ENCODE measurements at regions not wholly inside any gene's neighbourhood (a gene's known extent, or its start where the extent isn't known, plus 50 kb on each side); places are given as distances from the start of the nearest gene placed in this dataset.
"Not testable (repeated sequence)": the region's sequence is repeated elsewhere in the genome, so short reads cannot be mapped to it uniquely, and the experiment has no call there.

GRCh38 chr9:102941868-102942267 lies 53.3 kb upstream of the CYLC2 start:
- FAIRE-seq (no peak), DNase-seq (ENCODE audit: insufficient read length, low spot score) (no peak)
- TF ChIP-seq PAX5 (IDR thresholded peaks at IDR 0.05; ENCODE audit: insufficient read depth, low read length, severe bottlenecking) (no peak), POLR2AphosphoS5 (IDR thresholded peaks at IDR 0.05; ENCODE audit: low read depth, low read length) (no peak), POU2F2 (IDR thresholded peaks at IDR 0.05; ENCODE audit: low read depth, low read length) (no peak), SPI1 (IDR thresholded peaks at IDR 0.05; ENCODE audit: low read depth, low read length) (no peak)

- FAIRE-seq (peak; percentile 54), DNase-seq (ENCODE audit: insufficient read length, low spot score) (no peak)
- TF ChIP-seq TAF1 (IDR thresholded peaks at IDR 0.05; ENCODE audit: low read depth, low read length) (no peak), PAX5 (IDR thresholded peaks at IDR 0.05; ENCODE audit: insufficient read depth, low read length, severe bottlenecking) (no peak), SPI1 (IDR thresholded peaks at IDR 0.05; ENCODE audit: low read depth, low read length) (no peak), POLR2A (IDR thresholded peaks at IDR 0.05; ENCODE audit: low read depth, low read length) (no peak), POLR2AphosphoS5 (IDR thresholded peaks at IDR 0.05; ENCODE audit: low read depth, low read length) (no peak), POU2F2 (IDR thresholded peaks at IDR 0.05; ENCODE audit: low read depth, low read length) (no peak)
These were observed 72.6 kb upstream of the CYLC2 start for GRCh38 chr9:102922526-102922925.

DNA sequence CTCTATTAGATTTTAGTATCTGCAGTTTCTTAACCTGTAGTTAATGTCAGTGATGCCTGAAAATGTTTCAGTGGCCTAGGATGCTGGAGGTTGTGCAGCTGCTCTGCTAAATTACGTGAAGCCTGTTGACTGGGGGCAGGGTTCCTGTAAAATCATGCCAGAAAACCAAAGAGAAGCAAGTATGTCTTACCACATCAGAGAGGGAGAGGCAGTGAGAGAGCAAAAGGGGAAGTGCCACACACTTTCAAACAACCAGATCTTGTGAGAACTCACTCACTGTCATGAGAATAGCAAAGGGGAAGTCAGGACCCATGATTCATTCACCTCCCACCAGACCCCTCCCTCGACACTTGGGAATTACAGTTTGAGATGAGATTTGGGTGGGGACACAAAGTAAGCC lies 83.9 kb upstream of the CYLC2 start:
- TF ChIP-seq POLR2A (IDR thresholded peaks at IDR 0.05; ENCODE audit: low read depth, low read length) (no peak), PAX5 (IDR thresholded peaks at IDR 0.05; ENCODE audit: insufficient read depth, low read length, severe bottlenecking) (no peak), POU2F2 (IDR thresholded peaks at IDR 0.05; ENCODE audit: low read depth, low read length) (no peak), TAF1 (IDR thresholded peaks at IDR 0.05; ENCODE audit: low read depth, low read length) (no peak), SPI1 (IDR thresholded peaks at IDR 0.05; ENCODE audit: low read depth, low read length) (peak; percentile 87)
- FAIRE-seq (no peak), DNase-seq (ENCODE audit: insufficient read length, low spot score) (no peak)

DNA sequence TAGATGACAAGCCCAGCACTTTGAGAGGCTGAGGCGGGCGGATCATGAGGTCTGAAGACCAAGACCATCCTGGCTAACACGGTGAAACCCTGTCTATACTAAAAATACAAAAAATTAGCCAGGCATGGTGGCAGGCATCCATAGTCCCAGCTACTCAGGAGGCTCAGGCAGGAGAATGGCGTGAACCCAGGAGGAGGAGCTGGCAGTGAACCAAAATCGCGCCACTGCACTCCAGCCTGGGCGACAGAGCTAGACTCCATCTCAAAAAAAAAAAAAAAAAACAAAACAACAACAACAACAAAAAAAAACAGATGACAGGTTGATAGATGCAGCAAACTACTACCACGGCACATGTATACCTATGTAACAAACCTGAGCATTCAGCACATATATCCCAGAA lies 89.3 kb upstream of the CYLC2 start:
- DNase-seq (ENCODE audit: insufficient read length, low spot score); FAIRE-seq: not testable (repeated sequence)

GRCh38 chr9:102892025-102892424 lies 103.1 kb upstream of the CYLC2 start:
- no peak for TF ChIP-seq TAF1 (IDR thresholded peaks at IDR 0.05; ENCODE audit: low read depth, low read length)
- no peak for TF ChIP-seq PAX5 (IDR thresholded peaks at IDR 0.05; ENCODE audit: insufficient read depth, low read length, severe bottlenecking)
- no peak for TF ChIP-seq POLR2AphosphoS5 (IDR thresholded peaks at IDR 0.05; ENCODE audit: low read depth, low read length)
- TF ChIP-seq POLR2A (IDR thresholded peaks at IDR 0.05; ENCODE audit: low read depth, low read length): no peak
- TF ChIP-seq POU2F2 (IDR thresholded peaks at IDR 0.05; ENCODE audit: low read depth, low read length): no peak
- FAIRE-seq: no peak
- no peak for DNase-seq (ENCODE audit: insufficient read length, low spot score)

DNA sequence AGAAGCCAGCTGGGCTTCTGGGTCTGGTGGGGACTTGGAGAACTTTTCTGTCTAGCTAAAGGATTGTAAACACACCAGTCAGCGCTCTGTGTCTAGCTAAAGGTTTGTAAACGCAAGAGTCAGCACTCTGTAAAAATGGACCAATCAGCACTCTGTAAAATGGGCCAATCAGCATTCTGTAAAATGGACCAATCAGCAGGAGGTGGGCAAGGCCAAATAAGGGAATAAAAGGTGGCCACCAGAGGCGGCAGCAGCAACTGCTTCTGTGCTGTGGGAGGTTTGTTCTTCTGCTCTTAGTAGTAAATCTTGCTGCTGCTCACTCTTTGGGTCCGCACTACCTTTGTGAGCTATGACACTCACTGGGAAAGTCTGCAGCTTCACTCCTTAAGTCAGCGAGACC lies 106.4 kb upstream of the CYLC2 start:
- not testable (repeated sequence) for FAIRE-seq; DNase-seq (ENCODE audit: insufficient read length, low spot score)

DNA sequence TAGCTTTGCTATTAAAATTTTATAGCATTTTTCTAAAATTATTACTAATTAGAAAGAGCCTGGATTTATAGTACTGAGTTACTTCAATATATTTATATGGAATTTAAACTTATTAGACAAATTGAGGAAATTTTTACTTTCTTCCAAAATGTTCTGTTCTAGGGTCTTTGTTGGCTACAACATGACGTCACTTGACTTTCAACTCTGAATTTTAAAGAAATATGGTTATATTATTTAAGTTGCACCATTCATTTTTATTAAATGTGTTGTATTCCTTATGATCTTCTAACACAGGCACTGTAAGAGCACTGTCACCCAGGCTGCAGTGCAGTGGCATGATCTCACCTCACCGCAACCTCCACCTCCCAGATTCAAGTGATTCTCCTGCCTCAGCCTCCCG lies 119.4 kb upstream of the CYLC2 start:
- DNase-seq (ENCODE audit: insufficient read length, low spot score) (no peak), FAIRE-seq (no peak)
- TF ChIP-seq POLR2AphosphoS5 (IDR thresholded peaks at IDR 0.05; ENCODE audit: low read depth, low read length) (no peak), PAX5 (IDR thresholded peaks at IDR 0.05; ENCODE audit: insufficient read depth, low read length, severe bottlenecking) (no peak), POU2F2 (IDR thresholded peaks at IDR 0.05; ENCODE audit: low read depth, low read length) (no peak), TAF1 (IDR thresholded peaks at IDR 0.05; ENCODE audit: low read depth, low read length) (no peak), SPI1 (IDR thresholded peaks at IDR 0.05; ENCODE audit: low read depth, low read length) (no peak), POLR2A (IDR thresholded peaks at IDR 0.05; ENCODE audit: low read depth, low read length) (no peak)

GRCh38 chr9:102867488-102867887 lies 127.6 kb upstream of the CYLC2 start:
- TF ChIP-seq POLR2A (IDR thresholded peaks at IDR 0.05; ENCODE audit: low read depth, low read length) (no peak), PAX5 (IDR thresholded peaks at IDR 0.05; ENCODE audit: insufficient read depth, low read length, severe bottlenecking) (no peak), SPI1 (IDR thresholded peaks at IDR 0.05; ENCODE audit: low read depth, low read length) (no peak), POU2F2 (IDR thresholded peaks at IDR 0.05; ENCODE audit: low read depth, low read length) (no peak), TAF1 (IDR thresholded peaks at IDR 0.05; ENCODE audit: low read depth, low read length) (no peak), POLR2AphosphoS5 (IDR thresholded peaks at IDR 0.05; ENCODE audit: low read depth, low read length) (no peak)
- DNase-seq (ENCODE audit: insufficient read length, low spot score) (no peak), FAIRE-seq (no peak)

DNA sequence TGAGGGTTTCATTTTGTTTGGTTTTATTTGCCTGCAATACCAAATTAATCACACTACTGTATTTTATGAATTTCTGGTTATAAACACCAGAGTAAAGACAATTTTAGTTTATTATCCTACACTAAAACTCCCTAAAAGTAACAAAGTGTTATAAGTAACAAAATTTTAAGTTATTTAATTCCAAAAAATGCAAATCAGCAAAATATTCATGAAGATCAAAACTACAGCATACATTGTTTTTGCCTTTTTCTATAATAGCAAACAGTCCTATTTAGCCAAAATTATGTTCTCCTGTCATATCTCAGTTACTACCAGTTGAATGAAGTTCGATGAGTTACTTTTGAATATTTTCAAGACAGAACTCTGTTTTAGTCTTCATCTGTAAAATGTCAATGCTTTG lies 132.7 kb upstream of the CYLC2 start:
- FAIRE-seq (no peak), DNase-seq (ENCODE audit: insufficient read length, low spot score) (no peak)

GRCh38 chr9:102855641-102856040 lies 139.5 kb upstream of the CYLC2 start:
- FAIRE-seq (no peak), DNase-seq (ENCODE audit: insufficient read length, low spot score) (no peak)
- TF ChIP-seq TAF1 (IDR thresholded peaks at IDR 0.05; ENCODE audit: low read depth, low read length): no peak
- no peak for TF ChIP-seq POU2F2 (IDR thresholded peaks at IDR 0.05; ENCODE audit: low read depth, low read length)
- no peak for TF ChIP-seq POLR2A (IDR thresholded peaks at IDR 0.05; ENCODE audit: low read depth, low read length)
- TF ChIP-seq PAX5 (IDR thresholded peaks at IDR 0.05; ENCODE audit: insufficient read depth, low read length, severe bottlenecking): no peak
- TF ChIP-seq POLR2AphosphoS5 (IDR thresholded peaks at IDR 0.05; ENCODE audit: low read depth, low read length): no peak
- no peak for TF ChIP-seq SPI1 (IDR thresholded peaks at IDR 0.05; ENCODE audit: low read depth, low read length)

More for the DNA sequence above, 132.7 kb upstream of the CYLC2 start:
- no peak for TF ChIP-seq TAF1 (IDR thresholded peaks at IDR 0.05; ENCODE audit: low read depth, low read length)

DNA sequence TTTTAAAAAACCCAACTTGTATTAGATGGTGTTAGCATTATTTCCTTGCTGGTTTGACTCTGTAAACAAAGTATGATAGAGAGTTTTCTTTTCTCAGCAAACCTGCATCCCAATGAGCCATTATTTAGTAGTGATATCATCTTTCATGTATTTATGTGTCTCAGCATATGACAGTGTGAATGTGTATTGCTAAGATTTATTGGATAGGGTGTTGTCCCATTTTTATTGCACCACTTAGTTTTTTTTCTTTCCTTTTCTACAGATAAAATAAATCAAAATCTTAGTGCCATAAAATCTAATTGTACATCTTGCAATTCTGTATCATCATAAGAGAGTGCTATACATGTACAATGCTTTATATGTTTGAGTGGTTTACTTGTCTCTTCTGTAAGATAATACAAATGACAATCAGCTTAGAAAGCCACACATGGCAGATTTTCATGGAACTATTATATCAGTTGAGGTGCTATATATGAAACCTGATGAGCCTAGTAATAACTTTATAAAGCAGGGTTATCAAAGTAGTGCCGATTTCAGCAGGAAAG lies 149.2 kb upstream of the CYLC2 start:
- DNase-seq (ENCODE audit: insufficient read length, low spot score): no peak
- no peak for FAIRE-seq
- no peak for TF ChIP-seq POLR2A (IDR thresholded peaks at IDR 0.05; ENCODE audit: low read depth, low read length)
- no peak for TF ChIP-seq POLR2AphosphoS5 (IDR thresholded peaks at IDR 0.05; ENCODE audit: low read depth, low read length)
- TF ChIP-seq POU2F2 (IDR thresholded peaks at IDR 0.05; ENCODE audit: low read depth, low read length): no peak
- no peak for TF ChIP-seq PAX5 (IDR thresholded peaks at IDR 0.05; ENCODE audit: insufficient read depth, low read length, severe bottlenecking)
- TF ChIP-seq SPI1 (IDR thresholded peaks at IDR 0.05; ENCODE audit: low read depth, low read length): no peak
- no peak for TF ChIP-seq TAF1 (IDR thresholded peaks at IDR 0.05; ENCODE audit: low read depth, low read length)

Measured in GM12891 (cell line).